Hepatocyte (in vitro differentiated cells): ENCODE measurements at regions not wholly inside any gene's neighbourhood (a gene's known extent, or its start where the extent isn't known, plus 50 kb on each side); places are given as distances from the start of the nearest gene placed in this dataset.

ENCODE experiments used
- DNase-seq: peaks from one replicate; pipeline ENCODE4 v3.0.0-alpha.2; 2016; ENCODE audit warnings: low spot score
- H2AFZ ChIP-seq: fragments of 200-600 bp; sonication (generic); 2 replicates; pipeline ENCODE4 v1.6.0; 2016; ENCODE audit warnings: antibody characterized with exemption, mild to moderate bottlenecking
- H3K27ac ChIP-seq: fragments of 200-600 bp; sonication (generic); 2 replicates; pipeline ENCODE4 v1.5.1; 2016; ENCODE audit warnings: mild to moderate bottlenecking
- H3K27me3 ChIP-seq: fragments of 200-600 bp; sonication (generic); 2 replicates; pipeline ENCODE4 v1.6.1; 2016
- H3K36me3 ChIP-seq: fragments of 200-600 bp; sonication (generic); replicated peaks from 2 replicates; pipeline ENCODE4 v1.5.1; 2016; ENCODE audit warnings: low read depth; ENCODE audit not compliant: insufficient read depth
- H3K4me1 ChIP-seq: fragments of 200-600 bp; sonication (generic); 2 replicates; pipeline ENCODE4 v1.5.1; 2016; ENCODE audit warnings: mild to moderate bottlenecking, moderate library complexity; ENCODE audit not compliant: insufficient read depth
- H3K4me2 ChIP-seq: fragments of 200-600 bp; sonication (generic); 2 replicates; pipeline ENCODE4 v1.6.0; 2016
- H3K4me3 ChIP-seq: fragments of 200-600 bp; sonication (generic); 2 replicates; pipeline ENCODE4 v1.5.1; 2016; ENCODE audit warnings: mild to moderate bottlenecking
- H3K79me2 ChIP-seq: fragments of 200-600 bp; sonication (generic); 2 replicates; pipeline ENCODE4 v1.6.0; 2017; ENCODE audit warnings: mild to moderate bottlenecking
- H3K9me2 ChIP-seq: fragments of 200-600 bp; sonication (generic); replicated peaks from 2 replicates; pipeline ENCODE4 v1.6.0; 2017; ENCODE audit warnings: mild to moderate bottlenecking; ENCODE audit not compliant: insufficient read depth
- H3K9me3 ChIP-seq: fragments of 200-600 bp; sonication (generic); 2 replicates; pipeline ENCODE4 v1.5.1; 2016; ENCODE audit warnings: low read depth, mild to moderate bottlenecking
- H4K20me1 ChIP-seq: fragments of 200-600 bp; sonication (generic); 2 replicates; pipeline ENCODE4 v1.6.0; 2016; ENCODE audit warnings: mild to moderate bottlenecking; ENCODE audit not compliant: insufficient read depth, poor library complexity, severe bottlenecking
- CTCF ChIP-seq: fragments of 200-600 bp; sonication (generic); IDR thresholded peaks from 2 replicates; pipeline ENCODE4 v1.5.1; 2016; ENCODE audit warnings: antibody characterized with exemption, mild to moderate bottlenecking; ENCODE audit not compliant: poor library complexity
- EZH2 ChIP-seq: fragments of 200-600 bp; sonication (generic); IDR thresholded peaks from 2 replicates; pipeline ENCODE4 v1.6.1; 2016; ENCODE audit warnings: antibody characterized with exemption, mild to moderate bottlenecking, borderline replicate concordance
- EZH2phosphoT487 ChIP-seq: fragments of 200-600 bp; sonication (generic); IDR thresholded peaks from one replicate; pipeline ENCODE4 v1.6.1; 2018; ENCODE audit warnings: antibody characterized with exemption, mild to moderate bottlenecking, low read depth, moderate library complexity; ENCODE audit not compliant: unreplicated experiment, severe bottlenecking
- WGBS: methylation state at CpG from one replicate; pipeline ENCODE4 v1.1.6; 2016; ENCODE audit warnings: low lambda C conversion rate; ENCODE audit errors: missing lambda C conversion rate; 5-methylcytosine and 5-hydroxymethylcytosine counted together

GRCh38 chr7:52294942-52295341 is 740.5 kb upstream of the POM121L12 start:
- Histone ChIP-seq H2AFZ (no peak overlapping the region), H3K79me2 (no peaks in the 10 kb centered on the region), H3K9me2 (no peaks in the 10 kb centered on the region), H3K27me3 (no peaks in the 10 kb centered on the region), H3K36me3 (no peaks in the 10 kb centered on the region), H3K4me2 (no peak overlapping the region), H3K4me1 (no peaks in the 10 kb centered on the region), H3K9me3 (no peaks in the 10 kb centered on the region), H3K27ac (no peak overlapping the region), H4K20me1 (no peaks in the 10 kb centered on the region), H3K4me3 (no peak overlapping the region)
- DNase-seq = no peak
- TF ChIP-seq CTCF = no peak
- TF ChIP-seq EZH2 = no peak
- no peak for TF ChIP-seq EZH2phosphoT487
- WGBS = 96% methylated on average over 7 of the region's 7 CpGs

GRCh38 chr7:52289247-52289646 is 746.2 kb upstream of the POM121L12 start:
- TF ChIP-seq EZH2phosphoT487 (no peak), CTCF (no peak), EZH2 (no peak)
- Histone ChIP-seq H2AFZ (no peak overlapping the region), H3K27me3 (no peaks in the 10 kb centered on the region), H3K79me2 (no peaks in the 10 kb centered on the region), H3K4me2 (no peak overlapping the region), H3K36me3 (no peaks in the 10 kb centered on the region), H3K27ac (no peak overlapping the region), H3K9me2 (no peaks in the 10 kb centered on the region), H3K4me1 (no peaks in the 10 kb centered on the region), H3K4me3 (no peak overlapping the region), H4K20me1 (no peaks in the 10 kb centered on the region), H3K9me3 (no peaks in the 10 kb centered on the region)
- 60% methylated on average over 2 of the region's 2 CpGs for WGBS
- DNase-seq = no peak

- no peak overlapping the region for H3K4me3 ChIP-seq
- no peak overlapping the region for H3K27ac ChIP-seq
- H2AFZ ChIP-seq = no peak overlapping the region
- no peaks in the 10 kb centered on the region for H3K79me2 ChIP-seq
- no peaks in the 10 kb centered on the region for H3K36me3 ChIP-seq
- 90% methylated on average over 1 of the region's 1 CpG for WGBS
- no peak for DNase-seq
- no peaks in the 10 kb centered on the region for H4K20me1 ChIP-seq
- no peak overlapping the region for H3K4me2 ChIP-seq
- no peaks in the 10 kb centered on the region for H3K9me2 ChIP-seq
- TF ChIP-seq CTCF (no peak), EZH2 (no peak), EZH2phosphoT487 (no peak)
- no peaks in the 10 kb centered on the region for H3K4me1 ChIP-seq
- H3K27me3 ChIP-seq = no peaks in the 10 kb centered on the region
- H3K9me3 ChIP-seq = no peaks in the 10 kb centered on the region
These were observed 747.7 kb upstream of the POM121L12 start for GRCh38 chr7:52287698-52288097.

- H3K4me3 ChIP-seq = no peak overlapping the region
- H3K4me2 ChIP-seq = no peak overlapping the region
- no peaks in the 10 kb centered on the region for H3K9me3 ChIP-seq
- no peaks in the 10 kb centered on the region for H4K20me1 ChIP-seq
- no peak overlapping the region for H3K27ac ChIP-seq
- no peaks in the 10 kb centered on the region for H3K4me1 ChIP-seq
- H3K79me2 ChIP-seq = no peaks in the 10 kb centered on the region
- 74% methylated on average over 2 of the region's 2 CpGs for WGBS
- TF ChIP-seq CTCF = no peak
- no peak for TF ChIP-seq EZH2phosphoT487
- TF ChIP-seq EZH2 = no peak
- no peaks in the 10 kb centered on the region for H3K9me2 ChIP-seq
- no peaks in the 10 kb centered on the region for H3K27me3 ChIP-seq
- H3K36me3 ChIP-seq = no peaks in the 10 kb centered on the region
- no peak overlapping the region for H2AFZ ChIP-seq
- no peak for DNase-seq
These were observed 749.7 kb upstream of the POM121L12 start for GRCh38 chr7:52285689-52286088.
